IMR-90 (cell line): ENCODE measurements at regions not wholly inside any gene's neighbourhood (a gene's known extent, or its start where the extent isn't known, plus 50 kb on each side); places are given as distances from the start of the nearest gene placed in this dataset.

ENCODE experiments used
- ATAC-seq: fragments of 200-7000 bp; cut with Tn5 transposase; 2 replicates; pipeline ENCODE4 v1.9.1; 2020; ENCODE audit warnings: low read depth, mild to moderate bottlenecking, moderate library complexity
- BruUV-seq: library from RNA; stranded (reverse); fragments of 400-500 nt; replicated peaks from 2 replicates; lab custom pipeline; 2021; lab: Mats Ljungman, UMichigan
- CTCF ChIA-PET: fragments of 300-600 bp; formaldehyde crosslinking; extraction: SDS; loops from one replicate; lab custom pipeline; 2021; ENCODE audit warnings: antibody characterized with exemption; lab: Yijun Ruan, JAX
- POLR2A ChIA-PET: fragments of 300-600 bp; sonication (Branson Sonifier 250); formaldehyde crosslinking; loops from one replicate; lab custom pipeline; 2022; ENCODE audit warnings: antibody characterized with exemption; ENCODE audit not compliant: unreplicated experiment; lab: Charles Lee
- DNase-seq: peaks from one replicate; pipeline ENCODE4 v3.0.0; 2013
- H2AFZ ChIP-seq: replicated peaks from 2 replicates; pipeline ENCODE3; 2013; ENCODE audit warnings: low read length, mild to moderate bottlenecking; ENCODE audit not compliant: poor library complexity
- H2AK5ac ChIP-seq: 2 replicates; pipeline ENCODE4 v1.6.1; 2013; ENCODE audit warnings: low read depth, low read length, inconsistent platforms
- H2AK9ac ChIP-seq: replicated peaks from 2 replicates; pipeline ENCODE3; 2013; ENCODE audit warnings: mild to moderate bottlenecking, low read depth, low read length, moderate library complexity; ENCODE audit not compliant: poor library complexity
- H2BK120ac ChIP-seq: 2 replicates; pipeline ENCODE4 v1.6.1; 2013; ENCODE audit warnings: low read depth, low read length, inconsistent platforms
- H2BK15ac ChIP-seq: 3 replicates; pipeline ENCODE4 v1.6.1; 2013; ENCODE audit warnings: low read depth, low read length, inconsistent platforms
- H2BK20ac ChIP-seq: 2 replicates; pipeline ENCODE4 v1.6.1; 2013; ENCODE audit warnings: low read depth, mild to moderate bottlenecking, inconsistent platforms, low read length, moderate library complexity
- H2BK5ac ChIP-seq: 2 replicates; pipeline ENCODE4 v1.6.1; 2013; ENCODE audit warnings: mild to moderate bottlenecking, low read depth, low read length, inconsistent platforms; ENCODE audit not compliant: poor library complexity, severe bottlenecking
- H3K14ac ChIP-seq: replicated peaks from 2 replicates; pipeline ENCODE4 v1.6.1; 2013; ENCODE audit warnings: low read depth, low read length, inconsistent platforms
- H3K18ac ChIP-seq: 2 replicates; pipeline ENCODE4 v1.6.1; 2013; ENCODE audit warnings: low read depth, low read length, control low read depth
- H3K23ac ChIP-seq: 2 replicates; pipeline ENCODE4 v1.6.1; 2013; ENCODE audit warnings: low read depth, low read length, inconsistent platforms
- H3K27ac ChIP-seq: 2 replicates; pipeline ENCODE4 v1.5.1; 2013; ENCODE audit warnings: mild to moderate bottlenecking, control low read depth, low read length; ENCODE audit not compliant: insufficient read depth
- H3K27me3 ChIP-seq: 2 replicates; pipeline ENCODE4 v1.6.1; 2013; ENCODE audit warnings: low read length; ENCODE audit not compliant: control insufficient read depth, insufficient read depth
- H3K36me3 ChIP-seq: 2 replicates; pipeline ENCODE4 v1.6.1; 2013; ENCODE audit warnings: low read length, mixed read lengths; ENCODE audit not compliant: control insufficient read depth, insufficient read depth
- H3K4ac ChIP-seq: 2 replicates; pipeline ENCODE4 v1.6.1; 2013; ENCODE audit warnings: low read depth, low read length, inconsistent platforms
- H3K4me1 ChIP-seq: 2 replicates; pipeline ENCODE4 v1.6.1; 2013; ENCODE audit warnings: low read length, mixed read lengths; ENCODE audit not compliant: control insufficient read depth, insufficient read depth
- H3K4me2 ChIP-seq: 2 replicates; pipeline ENCODE4 v1.6.1; 2013; ENCODE audit warnings: low read depth, mild to moderate bottlenecking, control low read depth, low read length, moderate library complexity
- H3K4me3 ChIP-seq: 2 replicates; pipeline ENCODE4 v1.5.1; 2013; ENCODE audit warnings: low read depth, mild to moderate bottlenecking, control low read depth, low read length, moderate library complexity; ENCODE audit not compliant: insufficient read depth
- H3K56ac ChIP-seq: 2 replicates; pipeline ENCODE4 v1.6.1; 2013; ENCODE audit warnings: low read length, inconsistent platforms; ENCODE audit not compliant: insufficient read depth; ENCODE audit errors: extremely low read depth
- H3K79me1 ChIP-seq, 2 experiments: 2 replicates each; pipeline ENCODE4 v1.6.1; 2013; ENCODE audit warnings: low read length in 2 of 2, inconsistent platforms in 1 of 2, low read depth in 1 of 2
- H3K9ac ChIP-seq: 2 replicates; pipeline ENCODE4 v1.6.1; 2013; ENCODE audit warnings: low read depth, low read length, control low read depth
- H3K9me1 ChIP-seq: 2 replicates; pipeline ENCODE4 v1.6.1; 2013; ENCODE audit warnings: low read length, inconsistent platforms; ENCODE audit not compliant: insufficient read depth
- H3K9me3 ChIP-seq: 2 replicates; pipeline ENCODE4 v1.6.1; 2013; ENCODE audit warnings: low read length; ENCODE audit not compliant: control insufficient read depth, insufficient read depth
- H4K20me1 ChIP-seq: 2 replicates; pipeline ENCODE4 v1.6.1; 2013; ENCODE audit warnings: low read length, inconsistent platforms; ENCODE audit not compliant: insufficient read depth
- H4K5ac ChIP-seq: 2 replicates; pipeline ENCODE4 v1.6.1; 2013; ENCODE audit warnings: mild to moderate bottlenecking, low read depth, low read length, control low read depth
- H4K8ac ChIP-seq, 2 experiments: 2 replicates each; pipeline ENCODE4 v1.6.1; 2013; ENCODE audit warnings: low read depth in 2 of 2, low read length in 2 of 2, control low read depth in 1 of 2, inconsistent platforms in 1 of 2
- H4K91ac ChIP-seq: 2 replicates; pipeline ENCODE4 v1.6.1; 2013; ENCODE audit warnings: low read depth, low read length, inconsistent platforms; ENCODE audit not compliant: insufficient read depth
- CEBPB ChIP-seq: IDR thresholded peaks from 2 replicates; pipeline ENCODE4 v1.6.1; 2012; ENCODE audit warnings: low read depth, low read length, improper control_type of control experiment
- FOS ChIP-seq: fragments of 150-350 bp; IDR thresholded peaks from 2 replicates; pipeline ENCODE4 v1.6.1; 2016; ENCODE audit warnings: low read depth, low read length
- MAFK ChIP-seq: IDR thresholded peaks from 2 replicates; pipeline ENCODE4 v1.6.1; 2012; ENCODE audit warnings: low read depth, low read length, improper control_type of control experiment
- RCOR1 ChIP-seq: IDR thresholded peaks from 2 replicates; pipeline ENCODE4 v1.6.1; 2012; ENCODE audit warnings: mild to moderate bottlenecking, low read length, improper control_type of control experiment; ENCODE audit not compliant: insufficient replicate concordance
- WGBS, 2 experiments: methylation state at CpG; one replicate each; pipeline versions ENCODE4 v1.1.5 to v1.1.7; 2013; ENCODE audit warnings: missing lambda C conversion rate in 2 of 2; ENCODE audit not compliant: insufficient read length in 1 of 2; ENCODE audit errors: extremely low coverage in 2 of 2; 5-methylcytosine and 5-hydroxymethylcytosine counted together
- dilution Hi-C: fragments of 300-500 bp; cut with HindIII; formaldehyde crosslinking; loops from one replicate; pipeline ENCODE4 v1.14.3; 2018; ENCODE audit warnings: low sequenced_read_pairs; ENCODE audit not compliant: unreplicated experiment
- in situ Hi-C: fragments of 300-500 bp; cut with MboI; formaldehyde crosslinking; loops from 3 replicates; pipeline ENCODE4 v1.14.3; 2019; ENCODE audit warnings: low sequenced_read_pairs, inconsistent platforms, mixed read lengths
- intact Hi-C: fragments of 100-400 bp; cut with micrococcal nuclease; formaldehyde crosslinking; loops from 2 replicates; pipeline ENCODE4 v1.10.0; 2022
- TF ChIP-seq, protein P1 (sequence below): fragments of 150-350 bp; IDR thresholded peaks from 2 replicates; pipeline ENCODE4 v1.6.1; 2016; ENCODE audit warnings: low read depth, mild to moderate bottlenecking, low read length, moderate library complexity, borderline replicate concordance

- Histone ChIP-seq H3K4me1 (peaks cover 8% of the 10 kb centered on the region), H4K8ac (peak overlapping the region in 1 of 2 experiments; percentile 43; a peak in 1 of 4 replicates), H3K79me1 (no peaks in the 10 kb centered on the region), H3K4me2 (peak overlapping the region; percentile 42; the same call in 1 of the 2 replicates), H3K18ac (peak overlapping the region; percentile 81; the same call in 1 of the 2 replicates), H4K91ac (no peak overlapping the region), H2BK20ac (peak overlapping the region; percentile 40; the same call in 1 of the 2 replicates), H2BK120ac (peak overlapping the region; percentile 45), H3K9me3 (no peaks in the 10 kb centered on the region), H2AK5ac (no peak overlapping the region), H3K4me3 (no peak overlapping the region), H3K36me3 (no peaks in the 10 kb centered on the region), H3K14ac (no peak overlapping the region), H4K20me1 (no peaks in the 10 kb centered on the region), H2BK15ac (0 out of 3 replicates have a peak overlapping the region, but pooled peaks have one; percentile 37), H3K9ac (no peak overlapping the region), H2AK9ac (no peak overlapping the region), H3K4ac (peak overlapping the region; percentile 26; the same call in 1 of the 2 replicates), H3K27me3 (no peaks in the 10 kb centered on the region), H2BK5ac (peak overlapping the region; percentile 73), H4K5ac (no peak overlapping the region), H2AFZ (no peak overlapping the region), H3K23ac (no peak overlapping the region), H3K9me1 (peaks cover 4% of the 10 kb centered on the region; the same call in 1 of the 2 replicates), H3K27ac (no peak overlapping the region), H3K56ac (0 out of 2 replicates have a peak overlapping the region, but pooled peaks have one; percentile 39)
- WGBS, 2 experiments = no CpG with 5 or more reads among the region's 1 CpG
- ChIA-PET POLR2A (no interaction called here), CTCF (no interaction called here)
- dilution Hi-C loops (no loop called here), intact Hi-C loops (no loop called here), in situ Hi-C loops (no loop called here)
- DNase-seq (peak; percentile 97), ATAC-seq (peak; percentile 93)
- TF ChIP-seq, protein P1, sequence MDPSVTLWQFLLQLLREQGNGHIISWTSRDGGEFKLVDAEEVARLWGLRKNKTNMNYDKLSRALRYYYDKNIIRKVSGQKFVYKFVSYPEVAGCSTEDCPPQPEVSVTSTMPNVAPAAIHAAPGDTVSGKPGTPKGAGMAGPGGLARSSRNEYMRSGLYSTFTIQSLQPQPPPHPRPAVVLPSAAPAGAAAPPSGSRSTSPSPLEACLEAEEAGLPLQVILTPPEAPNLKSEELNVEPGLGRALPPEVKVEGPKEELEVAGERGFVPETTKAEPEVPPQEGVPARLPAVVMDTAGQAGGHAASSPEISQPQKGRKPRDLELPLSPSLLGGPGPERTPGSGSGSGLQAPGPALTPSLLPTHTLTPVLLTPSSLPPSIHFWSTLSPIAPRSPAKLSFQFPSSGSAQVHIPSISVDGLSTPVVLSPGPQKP = no peak
- TF ChIP-seq RCOR1 (no peak), MAFK (peak; percentile 82), FOS (0 out of 2 replicates have a peak, but pooled peaks have one; percentile 26), CEBPB (peak; percentile 42; the same call in 1 of the 2 replicates)
- no TSS peak for BruUV-seq
Measured at GRCh38 chr2:191612496-191612895, 65.4 kb upstream of the NABP1 start.
